ENCODE measurements at regions not wholly inside any gene's neighbourhood (a gene's known extent, or its start where the extent isn't known, plus 50 kb on each side); places are given as distances from the start of the nearest gene placed in this dataset.
"Not testable (repeated sequence)": the region's sequence is repeated elsewhere in the genome, so short reads cannot be mapped to it uniquely, and the experiment has no call there.

- no peak for DNase-seq
Measured at GRCh38 chr2:34656632-34657031, 1057.5 kb upstream of the FAM98A start.

GRCh38 chr2:34652636-34653035 is 1053.5 kb upstream of the FAM98A start:
- no peak for DNase-seq

GRCh38 chr2:34646901-34647300 is 1047.8 kb upstream of the FAM98A start:
- no peak for DNase-seq

- DNase-seq = no peak
Measured at GRCh38 chr2:34632327-34632726, 1033.2 kb upstream of the FAM98A start.

- DNase-seq = no peak
Measured at GRCh38 chr2:34627003-34627402, 1027.9 kb upstream of the FAM98A start.

- DNase-seq = no peak
Measured at GRCh38 chr2:34604164-34604563, 1005.1 kb upstream of the FAM98A start.

- DNase-seq = no peak
Measured at GRCh38 chr2:34602262-34602661, 1003.2 kb upstream of the FAM98A start.

GRCh38 chr2:34601561-34601960 is 1002.5 kb upstream of the FAM98A start:
- no peak for DNase-seq

GRCh38 chr2:34578641-34579040 is 979.5 kb upstream of the FAM98A start:
- DNase-seq = no peak

- no peak for DNase-seq
Measured at GRCh38 chr2:34570266-34570872, 971.3 kb upstream of the FAM98A start.

- no peak for DNase-seq
Measured at GRCh38 chr2:34567128-34567527, 968.0 kb upstream of the FAM98A start.

- no peak for DNase-seq
Measured at GRCh38 chr2:34552337-34552736, 953.2 kb upstream of the FAM98A start.

- no peak for DNase-seq
Measured at GRCh38 chr2:34549710-34550345, 950.7 kb upstream of the FAM98A start.

- DNase-seq = no peak
Measured at GRCh38 chr2:34547900-34548299, 948.8 kb upstream of the FAM98A start.

- DNase-seq = no peak
Measured at GRCh38 chr2:34547340-34547739, 948.2 kb upstream of the FAM98A start.

- no peak for DNase-seq
Measured at GRCh38 chr2:34545486-34546136, 946.5 kb upstream of the FAM98A start.

GRCh38 chr2:34534761-34535160 is 935.7 kb upstream of the FAM98A start:
- no peak for DNase-seq

- no peak for DNase-seq
Measured at GRCh38 chr2:34534341-34534740, 935.2 kb upstream of the FAM98A start.

- DNase-seq = no peak
Measured at GRCh38 chr2:34533585-34534183, 934.6 kb upstream of the FAM98A start.

GRCh38 chr2:34529965-34530364 is 930.9 kb upstream of the FAM98A start:
- DNase-seq = no peak

- DNase-seq = no peak
Measured at GRCh38 chr2:34523958-34524514, 924.9 kb upstream of the FAM98A start.

GRCh38 chr2:34519659-34520058 is 920.6 kb upstream of the FAM98A start:
- no peak for DNase-seq

- DNase-seq = no peak
Measured at GRCh38 chr2:34498561-34498960, 899.5 kb upstream of the FAM98A start.

GRCh38 chr2:34494192-34494591 is 895.1 kb upstream of the FAM98A start:
- not testable (repeated sequence) for DNase-seq
